Coronary artery (tissue), 2 donors: ENCODE measurements at regions not wholly inside any gene's neighbourhood (a gene's known extent, or its start where the extent isn't known, plus 50 kb on each side); places are given as distances from the start of the nearest gene placed in this dataset.

ENCODE experiments used
- DNase-seq: peaks from one replicate; pipeline ENCODE4 v3.0.0-alpha.2; 2017; ENCODE audit warnings: low spot score
- H3K27ac ChIP-seq, 2 donors: fragments of 200-600 bp; sonication (generic); one replicate each; pipeline ENCODE4 v1.5.1; 2016 to 2019
- H3K4me3 ChIP-seq: fragments of 200-600 bp; sonication (generic); 2 replicates; pipeline ENCODE4 v1.5.1; 2016; ENCODE audit warnings: mild to moderate bottlenecking, moderate library complexity
- TF ChIP-seq, protein P1 (sequence below): fragments of 200-600 bp; sonication (generic); IDR thresholded peaks from one replicate; pipeline ENCODE4 v1.5.1; 2019; ENCODE audit warnings: antibody characterized with exemption

DNA sequence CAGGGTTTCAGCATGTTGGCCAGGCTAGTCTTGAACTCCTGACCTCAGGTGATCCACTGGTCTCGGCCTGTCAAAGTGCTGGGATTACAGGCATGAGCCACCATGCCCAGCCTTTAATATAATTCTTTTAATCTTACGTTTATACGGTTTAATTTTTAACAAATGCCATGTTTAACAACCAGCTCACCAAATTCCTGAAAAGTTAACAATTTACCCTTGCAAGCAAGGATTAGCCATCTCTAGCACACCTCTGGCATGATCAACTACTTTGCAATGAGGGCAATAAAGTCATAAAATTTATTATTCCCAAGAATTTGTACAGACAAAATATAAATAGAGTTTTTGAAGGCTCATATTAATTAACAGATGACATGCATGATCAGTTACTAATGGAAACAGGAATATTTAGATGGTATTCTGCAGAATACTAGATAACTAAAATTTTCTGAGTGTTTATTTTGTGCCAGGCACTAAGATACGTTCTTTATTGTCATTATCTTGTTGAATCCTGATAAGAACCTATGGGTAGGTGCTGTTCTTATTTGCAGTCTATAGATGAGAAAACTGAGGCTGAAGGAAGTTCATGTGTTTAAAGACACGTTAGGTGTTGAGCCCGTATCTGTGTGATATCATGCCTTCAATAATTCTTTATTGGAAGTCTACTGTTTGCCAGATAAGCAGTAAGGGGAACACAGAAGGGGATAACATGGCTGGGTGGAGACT is 190.1 kb downstream of the CDCA7 start:
- no peak overlapping the region for H3K4me3 ChIP-seq
- DNase-seq, result no peak
- no peak overlapping the region for H3K27ac ChIP-seq
- TF ChIP-seq, protein P1, sequence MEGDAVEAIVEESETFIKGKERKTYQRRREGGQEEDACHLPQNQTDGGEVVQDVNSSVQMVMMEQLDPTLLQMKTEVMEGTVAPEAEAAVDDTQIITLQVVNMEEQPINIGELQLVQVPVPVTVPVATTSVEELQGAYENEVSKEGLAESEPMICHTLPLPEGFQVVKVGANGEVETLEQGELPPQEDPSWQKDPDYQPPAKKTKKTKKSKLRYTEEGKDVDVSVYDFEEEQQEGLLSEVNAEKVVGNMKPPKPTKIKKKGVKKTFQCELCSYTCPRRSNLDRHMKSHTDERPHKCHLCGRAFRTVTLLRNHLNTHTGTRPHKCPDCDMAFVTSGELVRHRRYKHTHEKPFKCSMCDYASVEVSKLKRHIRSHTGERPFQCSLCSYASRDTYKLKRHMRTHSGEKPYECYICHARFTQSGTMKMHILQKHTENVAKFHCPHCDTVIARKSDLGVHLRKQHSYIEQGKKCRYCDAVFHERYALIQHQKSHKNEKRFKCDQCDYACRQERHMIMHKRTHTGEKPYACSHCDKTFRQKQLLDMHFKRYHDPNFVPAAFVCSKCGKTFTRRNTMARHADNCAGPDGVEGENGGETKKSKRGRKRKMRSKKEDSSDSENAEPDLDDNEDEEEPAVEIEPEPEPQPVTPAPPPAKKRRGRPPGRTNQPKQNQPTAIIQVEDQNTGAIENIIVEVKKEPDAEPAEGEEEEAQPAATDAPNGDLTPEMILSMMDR, result no peak

- DNase-seq, result no peak
- TF ChIP-seq, protein P1, result no peak
- no peak overlapping the region for H3K27ac ChIP-seq
- no peak overlapping the region for H3K4me3 ChIP-seq
Observed at GRCh38 chr2:173545364-173545763, 190.7 kb downstream of the CDCA7 start.

DNA sequence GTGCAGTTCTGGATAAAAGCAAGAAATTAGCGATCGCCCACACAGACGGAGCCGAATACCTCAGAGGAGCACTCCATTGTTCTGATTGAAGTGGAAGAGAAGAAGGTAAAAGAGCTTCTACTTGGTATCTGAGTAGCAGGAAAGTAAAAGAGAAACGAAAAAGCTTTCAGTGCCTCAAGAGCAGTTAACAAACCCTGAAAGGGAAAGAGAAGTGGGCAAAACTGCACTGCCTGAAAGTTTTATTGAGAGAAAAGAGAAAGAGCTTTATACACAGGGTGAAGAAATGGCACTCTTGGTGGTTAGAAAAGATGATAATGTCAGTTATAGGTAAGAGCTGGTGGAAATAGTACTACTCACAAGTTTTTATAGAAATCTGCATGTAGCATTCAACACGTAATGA is 192.8 kb downstream of the CDCA7 start:
- no peak for DNase-seq
- H3K27ac ChIP-seq, result no peak overlapping the region
- TF ChIP-seq, protein P1, result no peak
- no peak overlapping the region for H3K4me3 ChIP-seq

DNA sequence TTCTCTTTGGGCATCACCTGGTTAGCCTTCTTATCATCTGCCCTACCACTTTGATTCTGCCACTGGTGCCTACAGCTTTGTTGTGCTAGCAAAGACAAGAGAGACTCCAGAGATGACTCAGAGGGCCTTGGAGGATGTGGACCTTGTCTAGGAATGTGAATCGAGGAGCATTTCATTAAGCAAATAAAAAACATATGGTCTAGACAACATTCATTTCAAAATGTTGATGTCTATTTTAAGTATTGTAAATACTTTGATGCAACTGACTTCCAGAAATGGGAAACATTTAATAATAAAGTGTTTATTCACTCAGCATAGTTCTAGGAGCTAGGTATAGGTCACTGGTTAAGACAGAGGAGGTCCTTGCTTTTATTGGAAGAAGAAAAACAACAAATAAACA is 195.5 kb downstream of the CDCA7 start:
- H3K27ac ChIP-seq, result no peak overlapping the region
- DNase-seq, result no peak
- TF ChIP-seq, protein P1, result no peak
- no peak overlapping the region for H3K4me3 ChIP-seq

- H3K4me3 ChIP-seq, result no peak overlapping the region
- TF ChIP-seq, protein P1, result no peak
- DNase-seq, result no peak
- H3K27ac ChIP-seq, result no peak overlapping the region
Observed at GRCh38 chr2:173552531-173552930, 197.9 kb downstream of the CDCA7 start.

- H3K4me3 ChIP-seq, result no peak overlapping the region
- TF ChIP-seq, protein P1, result no peak
- DNase-seq, result no peak
- H3K27ac ChIP-seq, result no peak overlapping the region
Observed at GRCh38 chr2:173553593-173553992, 198.9 kb downstream of the CDCA7 start.

GRCh38 chr2:173555833-173556232 is 201.2 kb downstream of the CDCA7 start:
- Histone ChIP-seq H3K27ac (no peak overlapping the region), H3K4me3 (no peak overlapping the region)
- TF ChIP-seq, protein P1, result no peak
- DNase-seq, result no peak
